K562 (cell line): ENCODE measurements at regions not wholly inside any gene's neighbourhood (a gene's known extent, or its start where the extent isn't known, plus 50 kb on each side); places are given as distances from the start of the nearest gene placed in this dataset.

Experiments
- CREB3L1 ChIP-seq: fragments of 450-650 bp; IDR thresholded peaks from 2 replicates; pipeline ENCODE4 v1.6.1; 2014; ENCODE audit warnings: low read depth, mild to moderate bottlenecking, moderate library complexity, borderline replicate concordance
- EP300 ChIP-seq: IDR thresholded peaks from 2 replicates; pipeline ENCODE4 v1.6.1; 2012; ENCODE audit warnings: low read length, improper control_type of control experiment
- MAX ChIP-seq: sonication (generic); formaldehyde crosslinking; IDR thresholded peaks from 2 replicates; pipeline ENCODE4 v1.9.0; 2022; ENCODE audit warnings: mild to moderate bottlenecking, missing genetic modification reagents
- MAZ ChIP-seq, 2 experiments: fragments of 450-650 bp in 1 of 2; sonication (generic) in 1 of 2; formaldehyde crosslinking; IDR thresholded peaks in 1 of 2; conservative IDR thresholded peaks in 1 of 2; 2 replicates each; pipeline versions ENCODE4 v1.4.0 to v1.5.0; 2020; ENCODE audit warnings: mild to moderate bottlenecking in 1 of 2, missing genetic modification reagents in 1 of 2
- MBD1 ChIP-seq: fragments of 250-450 bp; sonication (Bioruptor Pico); IDR thresholded peaks from 2 replicates; pipeline ENCODE4 v1.8.0; 2022; ENCODE audit warnings: inconsistent platforms
- MEF2A ChIP-seq: IDR thresholded peaks from 2 replicates; pipeline ENCODE4 v1.6.1; 2011; ENCODE audit warnings: low read depth, mild to moderate bottlenecking, low read length, moderate library complexity; ENCODE audit not compliant: control insufficient read depth
- MYNN ChIP-seq, 2 experiments: sonication (generic); formaldehyde crosslinking in 1 of 2; IDR thresholded peaks; 2 replicates each; pipeline versions ENCODE4 v1.5.0 to v1.6.1; 2016 to 2020; ENCODE audit warnings: antibody characterized with exemption in 1 of 2, missing genetic modification reagents in 1 of 2
- NFE2 ChIP-seq: IDR thresholded peaks from 2 replicates; pipeline ENCODE4 v1.6.1; 2014; ENCODE audit warnings: antibody characterized with exemption, low read depth
- NFRKB ChIP-seq: fragments of 450-650 bp; IDR thresholded peaks from 2 replicates; pipeline ENCODE4 v1.6.1; 2016; ENCODE audit warnings: low read depth
- NR1H2 ChIP-seq: sonication (generic); formaldehyde crosslinking; IDR thresholded peaks from 2 replicates; pipeline ENCODE4 v1.4.0; 2020; ENCODE audit warnings: mild to moderate bottlenecking, missing genetic modification reagents
- PHF20 ChIP-seq: fragments of 450-650 bp; IDR thresholded peaks from 2 replicates; pipeline ENCODE4 v1.6.1; 2018; ENCODE audit not compliant: partially characterized antibody
- SMAD3 ChIP-seq: fragments of 450-650 bp; formaldehyde crosslinking; conservative IDR thresholded peaks from 2 replicates; pipeline ENCODE4 v1.4.0; 2020; ENCODE audit warnings: mild to moderate bottlenecking
- TBL1XR1 ChIP-seq, 2 experiments: IDR thresholded peaks; 2 replicates each; pipeline ENCODE4 v1.6.1; 2012; ENCODE audit warnings: improper control_type of control experiment in 2 of 2, low read length in 2 of 2, mild to moderate bottlenecking in 1 of 2
- TEAD4 ChIP-seq, 2 experiments: sonication (generic) in 1 of 2; formaldehyde crosslinking in 1 of 2; IDR thresholded peaks; 2 replicates each; pipeline versions ENCODE4 v1.6.1 to v1.8.0; 2012 to 2022; ENCODE audit warnings: borderline replicate concordance in 1 of 2, inconsistent platforms in 1 of 2, low read length in 1 of 2, mild to moderate bottlenecking in 1 of 2, missing genetic modification reagents in 1 of 2
- ZBTB11 ChIP-seq, 3 experiments: fragments of 200-800 bp in 1 of 3; fragments of 250-450 bp in 1 of 3; fragments of 450-650 bp in 1 of 3; sonication (Bioruptor Pico) in 1 of 3; sonication (Bioruptor generic) in 1 of 3; formaldehyde crosslinking in 1 of 3; IDR thresholded peaks; 2 replicates each; pipeline versions ENCODE4 v1.6.1 to v1.8.0; 2016 to 2022; ENCODE audit warnings: mild to moderate bottlenecking in 2 of 3, missing genetic modification characterization in 2 of 3, missing compliant biosample characterization in 1 of 3, moderate library complexity in 1 of 3
- ZNF449 ChIP-seq: fragments of 250-450 bp; sonication (Bioruptor Pico); IDR thresholded peaks from 2 replicates; pipeline ENCODE4 v1.8.0; 2022; ENCODE audit warnings: moderate library complexity, mild to moderate bottlenecking, inconsistent platforms
- ZNF589 ChIP-seq: fragments of 200-800 bp; sonication (Bioruptor generic); IDR thresholded peaks from 2 replicates; pipeline ENCODE4 v1.6.1; 2016; ENCODE audit warnings: low read depth, missing genetic modification characterization, missing compliant biosample characterization

GRCh38 chr6:146876271-146877151 lies 277.7 kb downstream of the ADGB start (continued):
- peak in 1 of 3 experiments; percentile 85; a peak in 2 of 6 replicates for TF ChIP-seq ZBTB11 (CRISPR knock-in tag; IDR thresholded peaks at IDR 0.05)
- TF ChIP-seq MYNN (IDR thresholded peaks at IDR 0.05) = peak; percentile 85; the same call in 1 of the 2 replicates
- TF ChIP-seq MYNN (CRISPR knock-in tag; IDR thresholded peaks at IDR 0.05) = no peak
- peak; percentile 20; the same call in 1 of the 2 replicates for TF ChIP-seq ZNF449 (CRISPR knock-in tag)
- peak; percentile 100 for TF ChIP-seq EP300
- TF ChIP-seq ZNF589 (CRISPR knock-in tag) = peak; percentile 78
- peak; percentile 59 to 63; a peak in 2 of 4 replicates for TF ChIP-seq MAZ (CRISPR knock-in tag; conservative IDR thresholded peaks at IDR 0.05 in 1 of 2, IDR thresholded peaks at IDR 0.05 in 1 of 2)
- no peak for TF ChIP-seq PHF20
- peak; percentile 36 for TF ChIP-seq MEF2A
- TF ChIP-seq SMAD3 (CRISPR knock-in tag) = no peak; the same call in 1 of the 2 replicates
- no peak for TF ChIP-seq NR1H2 (CRISPR knock-in tag)
- peak; percentile 54; the same call in 1 of the 2 replicates for TF ChIP-seq MBD1 (CRISPR knock-in tag)
- TF ChIP-seq NFE2 = peak; percentile 93
- peak; percentile 95 for TF ChIP-seq TBL1XR1 (IDR thresholded peaks at IDR 0.05; ENCODE audit: low read length in 2 of 2)
- TF ChIP-seq NFRKB = peak; percentile 99
- peak; percentile 54 for TF ChIP-seq CREB3L1
- TF ChIP-seq TEAD4 (IDR thresholded peaks at IDR 0.05; ENCODE audit: low read length) = peak; percentile 98
- TF ChIP-seq TEAD4 (CRISPR knock-in tag; IDR thresholded peaks at IDR 0.05; ENCODE audit: borderline replicate concordance) = no peak
- peak; percentile 54; the same call in 1 of the 2 replicates for TF ChIP-seq MAX (CRISPR knock-in tag)
